ENCODE measurements at regions not wholly inside any gene's neighbourhood (a gene's known extent, or its start where the extent isn't known, plus 50 kb on each side); places are given as distances from the start of the nearest gene placed in this dataset.
"Not testable (repeated sequence)": the region's sequence is repeated elsewhere in the genome, so short reads cannot be mapped to it uniquely, and the experiment has no call there.

DNA sequence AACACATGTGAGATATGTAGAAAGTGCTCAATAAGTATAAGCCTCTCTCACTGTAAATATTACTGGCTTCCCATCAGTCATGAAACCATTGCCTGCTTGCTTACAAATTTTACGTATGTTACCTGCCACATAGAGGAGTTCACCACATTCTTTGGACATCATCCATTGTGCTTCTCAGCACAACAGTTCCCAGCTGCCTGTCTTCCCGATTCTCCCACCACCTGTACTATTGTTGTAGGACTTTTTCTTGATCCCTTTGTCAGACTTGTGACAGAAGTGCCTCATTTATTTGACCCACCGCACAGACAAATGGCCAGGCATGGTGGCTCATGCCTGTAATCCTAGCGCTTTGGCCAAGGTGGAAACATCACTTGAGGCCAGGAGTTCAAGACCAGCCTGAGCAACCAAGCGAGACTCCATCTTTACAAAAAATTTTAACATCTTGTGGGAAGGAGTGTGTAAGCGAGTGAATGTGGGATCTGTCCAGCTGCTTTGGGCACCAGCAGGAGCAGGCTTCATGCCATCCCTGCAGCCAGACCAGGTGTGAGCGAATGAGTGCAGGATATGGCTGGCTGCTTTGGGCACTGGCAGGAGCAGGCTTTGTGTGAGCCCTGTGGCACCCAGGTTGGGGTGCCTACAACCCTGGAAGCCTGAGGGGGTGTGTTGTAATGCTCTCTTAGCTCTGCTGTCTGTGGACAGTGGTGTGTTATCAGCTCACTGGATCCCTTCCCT, 139.9 kb upstream of the ELL2 start:
- Mint-ChIP-seq H3K9me3 (peaks cover 18% of the 10 kb centered on the region), H3K4me3 (no peak overlapping the region), H3K27me3 (ENCODE audit: low read depth) (no peaks in the 10 kb centered on the region), H3K4me1 (no peaks in the 10 kb centered on the region), H3K36me3 (peaks cover 8% of the 10 kb centered on the region), H3K27ac (no peak overlapping the region)
- ChIA-PET CTCF (no interaction called here), POLR2A (no interaction called here)
- TF ChIP-seq ZNF671 (CRISPR knock-in tag; IDR thresholded peaks at IDR 0.05) (no peak), TP53 (CRISPR knock-in tag; IDR thresholded peaks at IDR 0.05) (no peak), ELF4 (CRISPR knock-in tag; IDR thresholded peaks at IDR 0.05; ENCODE audit: low read depth) (no peak), FOXJ3 (CRISPR knock-in tag; IDR thresholded peaks at IDR 0.05; ENCODE audit: borderline replicate concordance) (no peak)
- no peak for ATAC-seq
- no peak for DNase-seq (ENCODE audit: low spot score)

GRCh38 chr5:96097488-96097887, 135.8 kb upstream of the ELL2 start:
- H3K4me3 Mint-ChIP-seq; H3K27me3 Mint-ChIP-seq (ENCODE audit: low read depth); H3K36me3 Mint-ChIP-seq; CTCF ChIA-PET; H3K27ac Mint-ChIP-seq; ATAC-seq; DNase-seq (ENCODE audit: low spot score); POLR2A ChIA-PET: not testable (repeated sequence)
- H3K9me3 Mint-ChIP-seq = peaks cover 12% of the 10 kb centered on the region
- peaks cover 18% of the 10 kb centered on the region for H3K4me1 Mint-ChIP-seq

- ATAC-seq = no peak
- Mint-ChIP-seq H3K36me3 (no peaks in the 10 kb centered on the region), H3K4me3 (no peak overlapping the region), H3K27me3 (ENCODE audit: low read depth) (no peaks in the 10 kb centered on the region), H3K4me1 (peaks cover 18% of the 10 kb centered on the region), H3K27ac (no peak overlapping the region), H3K9me3 (peaks cover 12% of the 10 kb centered on the region)
- POLR2A ChIA-PET = no interaction called here
- no peak for DNase-seq (ENCODE audit: low spot score)
- TF ChIP-seq SOX15 (CRISPR knock-in tag; IDR thresholded peaks at IDR 0.05) (no peak), ZNF425 (CRISPR knock-in tag; conservative IDR thresholded peaks at IDR 0.05) (no peak)
- CTCF ChIA-PET = no interaction called here
Measured at GRCh38 chr5:96096724-96097123, 135.1 kb upstream of the ELL2 start.

- TF ChIP-seq ETV6 (CRISPR knock-in tag; IDR thresholded peaks at IDR 0.05) (no peak), TCF7 (CRISPR knock-in tag; IDR thresholded peaks at IDR 0.05; ENCODE audit: low read depth) (no peak), PREB (CRISPR knock-in tag; IDR thresholded peaks at IDR 0.05; ENCODE audit: borderline replicate concordance) (no peak)
- DNase-seq (ENCODE audit: low spot score) (no peak), ATAC-seq (no peak)
- Mint-ChIP-seq H3K36me3 (no peaks in the 10 kb centered on the region), H3K4me1 (peaks cover 23% of the 10 kb centered on the region), H3K27ac (no peak overlapping the region), H3K4me3 (no peak overlapping the region), H3K9me3 (peaks cover 12% of the 10 kb centered on the region), H3K27me3 (ENCODE audit: low read depth) (no peaks in the 10 kb centered on the region)
- ChIA-PET POLR2A (no interaction called here), CTCF (interaction anchor here (0.6 kb wide), 1 partner anchor 430 kb away, joined by 3 read pairs; no protein-coding TSS in a partner anchor)
Measured at GRCh38 chr5:96094904-96095303, 133.3 kb upstream of the ELL2 start.

DNA sequence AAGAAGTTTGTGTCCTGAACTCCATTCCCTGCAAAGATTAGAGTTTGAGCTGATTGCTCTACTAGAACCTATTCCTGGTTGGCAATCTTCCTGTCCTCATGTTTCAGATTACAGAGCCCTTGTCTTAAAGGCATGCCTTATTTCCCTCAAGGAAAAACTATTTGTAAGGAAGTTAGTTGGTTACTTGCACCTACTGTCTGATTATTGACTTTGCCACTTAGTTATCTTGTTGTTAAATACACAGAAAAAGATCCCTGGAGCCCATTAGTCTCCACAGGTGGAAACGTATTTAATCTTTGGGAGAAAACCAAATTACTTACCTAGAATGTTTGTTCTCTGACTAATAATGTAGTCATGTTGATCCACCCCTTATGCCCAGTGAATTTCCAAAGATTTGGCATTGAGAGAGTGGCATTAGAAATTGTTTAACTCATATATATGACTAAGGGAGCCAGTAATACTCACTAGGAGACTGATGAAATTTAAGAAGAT, 132.3 kb upstream of the ELL2 start:
- no peak for DNase-seq (ENCODE audit: low spot score)
- CTCF ChIA-PET = interaction anchor here (0.6 kb wide), 1 partner anchor 429 kb away, joined by 3 read pairs; no protein-coding TSS in a partner anchor
- ATAC-seq = no peak
- Mint-ChIP-seq H3K4me1 (peaks cover 24% of the 10 kb centered on the region), H3K4me3 (no peak overlapping the region), H3K27ac (no peak overlapping the region), H3K27me3 (ENCODE audit: low read depth) (no peaks in the 10 kb centered on the region), H3K9me3 (peaks cover 12% of the 10 kb centered on the region), H3K36me3 (no peaks in the 10 kb centered on the region)
- TF ChIP-seq GABPB1 (CRISPR knock-in tag; IDR thresholded peaks at IDR 0.05) = 0 out of 2 replicates have a peak, but pooled peaks have one; percentile 18
- TF ChIP-seq FOXK1 (CRISPR knock-in tag; IDR thresholded peaks at IDR 0.05) = no peak
- POLR2A ChIA-PET = no interaction called here
